ENCODE measurements at regions not wholly inside any gene's neighbourhood (a gene's known extent, or its start where the extent isn't known, plus 50 kb on each side); places are given as distances from the start of the nearest gene placed in this dataset.
"Not testable (repeated sequence)": the region's sequence is repeated elsewhere in the genome, so short reads cannot be mapped to it uniquely, and the experiment has no call there.

GRCh38 chr21:17709266-17709611 lies 96.5 kb upstream of the BTG3 start:
- DNase-seq, result no peak

GRCh38 chr21:17708522-17709265 lies 96.0 kb upstream of the BTG3 start:
- no peaks in the 10 kb centered on the region for H3K36me3 ChIP-seq
- H3K27ac ChIP-seq, result no peak overlapping the region
- WGBS, 4 donors, result 62 to 81% (median 74%) methylated on average over 5 of the region's 5 CpGs
- no peak overlapping the region for H3K4me3 ChIP-seq
- intact Hi-C loops (cut with DNase I), result no loop called here
- peaks cover 0 to 3% (median 0%) of the 10 kb centered on the region in 12 donors for H3K9me3 ChIP-seq
- no peak for TF ChIP-seq POLR2A (IDR thresholded peaks at IDR 0.05)
- TF ChIP-seq CTCF (IDR thresholded peaks at IDR 0.05), result no peak
- H3K4me1 ChIP-seq, result no peaks in the 10 kb centered on the region
- no peaks in the 10 kb centered on the region for H3K27me3 ChIP-seq
- ATAC-seq (no peak), DNase-seq (no peak)

More at GRCh38 chr21:17709266-17709611, 96.5 kb upstream of the BTG3 start:
- no peak for ATAC-seq
- Histone ChIP-seq H3K36me3 (no peaks in the 10 kb centered on the region), H3K27me3 (no peaks in the 10 kb centered on the region), H3K9me3 (peaks cover 0 to 3% (median 0%) of the 10 kb centered on the region in 12 donors), H3K4me1 (no peaks in the 10 kb centered on the region), H3K27ac (no peak overlapping the region), H3K4me3 (no peak overlapping the region)
- TF ChIP-seq CTCF (IDR thresholded peaks at IDR 0.05), result no peak
- TF ChIP-seq POLR2A (IDR thresholded peaks at IDR 0.05), result no peak
- intact Hi-C loops (cut with DNase I), result no loop called here

- Histone ChIP-seq H3K4me1 (no peaks in the 10 kb centered on the region), H3K36me3 (no peaks in the 10 kb centered on the region), H3K27me3 (no peaks in the 10 kb centered on the region), H3K27ac (no peak overlapping the region), H3K9me3 (no peaks in the 10 kb centered on the region), H3K4me3 (no peak overlapping the region)
- no peak for ATAC-seq
- DNase-seq, result no peak
- intact Hi-C loops (cut with DNase I), result no loop called here
- 84 to 91% (median 90%) methylated on average over 6 of the region's 6 CpGs for WGBS, 4 donors
- TF ChIP-seq CTCF (IDR thresholded peaks at IDR 0.05), result no peak
These were observed 87.0 kb upstream of the BTG3 start for GRCh38 chr21:17699524-17700189.

GRCh38 chr21:17697473-17697872 lies 84.8 kb upstream of the BTG3 start:
- H3K9me3 ChIP-seq, result no peaks in the 10 kb centered on the region
- H3K36me3 ChIP-seq, result no peaks in the 10 kb centered on the region
- H3K4me3 ChIP-seq, result no peak overlapping the region
- TF ChIP-seq POLR2A (IDR thresholded peaks at IDR 0.05) (no peak), CTCF (IDR thresholded peaks at IDR 0.05) (no peak)
- H3K27ac ChIP-seq, result no peak overlapping the region
- H3K27me3 ChIP-seq, result no peaks in the 10 kb centered on the region
- no peak for ATAC-seq
- H3K4me1 ChIP-seq, result no peaks in the 10 kb centered on the region
- DNase-seq, result no peak
- intact Hi-C loops (cut with DNase I), result no loop called here

GRCh38 chr21:17694416-17694815 lies 81.7 kb upstream of the BTG3 start:
- WGBS, 4 donors, result 73 to 90% (median 79%) methylated on average over 9 of the region's 9 CpGs
- DNase-seq; H3K4me3 ChIP-seq; intact Hi-C loops (cut with DNase I); H3K27me3 ChIP-seq; H3K9me3 ChIP-seq; H3K36me3 ChIP-seq; ATAC-seq; H3K27ac ChIP-seq: not testable (repeated sequence)
- peaks cover 0 to 11% (median 2%) of the 10 kb centered on the region in 12 donors for H3K4me1 ChIP-seq
